Tibial nerve (tissue), 4 donors: ENCODE measurements at regions not wholly inside any gene's neighbourhood (a gene's known extent, or its start where the extent isn't known, plus 50 kb on each side); places are given as distances from the start of the nearest gene placed in this dataset.

Source experiments
- CTCF ChIP-seq, 5 experiments: fragments of 200-600 bp in 3 of 5; fragments of 450-650 bp in 2 of 5; sonication (generic) in 3 of 5; IDR thresholded peaks; one replicate each; pipeline ENCODE4 v1.5.1; 2016 to 2019; ENCODE audit warnings: antibody characterized with exemption in 5 of 5, mild to moderate bottlenecking in 3 of 5, moderate library complexity in 2 of 5
- EP300 ChIP-seq, 2 donors: sonication (generic); formaldehyde crosslinking; IDR thresholded peaks; one replicate each; pipeline ENCODE4 v1.6.1; 2017; ENCODE audit warnings: antibody characterized with exemption in 2 of 2, mild to moderate bottlenecking in 1 of 2

DNA sequence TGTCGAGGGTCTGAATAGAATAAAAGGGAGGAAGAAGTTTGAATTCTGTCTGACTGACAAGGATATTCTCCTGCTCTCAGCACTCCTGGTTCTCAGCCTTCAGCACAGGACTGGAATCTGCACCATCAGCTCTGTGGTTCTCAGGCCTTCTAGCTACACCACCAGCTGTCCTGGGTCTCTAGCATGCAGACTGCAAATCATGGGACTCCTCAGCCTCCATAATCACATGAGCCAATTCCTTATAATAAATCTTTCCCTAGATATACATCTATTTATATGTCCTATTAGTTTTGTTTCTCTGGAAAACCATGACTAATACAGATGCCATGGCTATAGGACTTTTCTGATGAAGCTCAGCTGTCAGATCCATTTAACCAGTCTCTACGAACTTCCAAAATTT lies 132.8 kb upstream of the ECI2 start:
- TF ChIP-seq EP300 (IDR thresholded peaks at IDR 0.05), result no peak
- no peak for TF ChIP-seq CTCF (IDR thresholded peaks at IDR 0.05)
